ENCODE measurements at regions not wholly inside any gene's neighbourhood (a gene's known extent, or its start where the extent isn't known, plus 50 kb on each side); places are given as distances from the start of the nearest gene placed in this dataset.
"Not testable (repeated sequence)": the region's sequence is repeated elsewhere in the genome, so short reads cannot be mapped to it uniquely, and the experiment has no call there.

- H3K4me1 ChIP-seq (ENCODE audit: low read depth, poor library complexity, severe bottlenecking) = no peaks in the 10 kb centered on the region
- H3K79me2 ChIP-seq (ENCODE audit: insufficient read depth, low read depth) = no peaks in the 10 kb centered on the region
- H2AFZ ChIP-seq (ENCODE audit: low read depth) = no peak overlapping the region
- TF ChIP-seq CTCF (conservative IDR thresholded peaks at IDR 0.05; ENCODE audit: low read depth, low read length) = no peak
- no peaks in the 10 kb centered on the region for H3K27me3 ChIP-seq (ENCODE audit: insufficient read depth, low read depth)
- H3K4me2 ChIP-seq = no peak overlapping the region
- H3K4me3 ChIP-seq (IDR thresholded peaks at IDR 0.05; ENCODE audit: insufficient read depth, low read depth, low read length) = no peak overlapping the region
- no peak overlapping the region for H3K9ac ChIP-seq
- H4K20me1 ChIP-seq (ENCODE audit: insufficient read depth) = no peaks in the 10 kb centered on the region
- no peaks in the 10 kb centered on the region for H3K36me3 ChIP-seq (ENCODE audit: insufficient read depth)
- H3K27ac ChIP-seq = no peak overlapping the region
These were observed 214.9 kb downstream of the KTN1 start for GRCh38 chr14:55794655-55795595.

- not testable (repeated sequence) for H4K20me1 ChIP-seq (ENCODE audit: insufficient read depth); H3K79me2 ChIP-seq (ENCODE audit: insufficient read depth, low read depth); H3K4me2 ChIP-seq; H3K27ac ChIP-seq; H3K27me3 ChIP-seq (ENCODE audit: insufficient read depth, low read depth); H3K4me3 ChIP-seq (IDR thresholded peaks at IDR 0.05; ENCODE audit: insufficient read depth, low read depth, low read length); H3K9ac ChIP-seq; H3K4me1 ChIP-seq (ENCODE audit: low read depth, poor library complexity, severe bottlenecking); H3K36me3 ChIP-seq (ENCODE audit: insufficient read depth); H2AFZ ChIP-seq (ENCODE audit: low read depth)
These were observed 216.5 kb downstream of the KTN1 start for GRCh38 chr14:55796513-55796912.

DNA sequence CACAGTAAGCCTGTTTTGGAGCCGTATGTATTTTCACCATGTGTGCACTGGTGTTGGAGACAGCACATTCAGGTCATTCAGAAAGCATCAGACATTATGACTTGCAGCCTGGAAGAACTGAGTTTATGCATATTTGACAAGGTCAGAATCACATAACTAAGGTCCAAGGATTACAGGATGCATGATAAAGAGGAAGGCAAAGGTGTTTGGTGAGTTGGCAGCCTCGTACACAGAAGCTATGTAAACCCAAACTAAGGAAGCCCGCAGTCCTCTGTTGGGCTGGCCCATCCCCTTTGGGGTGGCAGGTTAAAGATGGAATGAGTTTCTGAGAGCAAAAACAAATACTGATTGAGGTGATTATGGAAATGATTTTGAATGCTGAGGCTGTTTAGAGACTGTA is 218.4 kb downstream of the KTN1 start:
- no peak for TF ChIP-seq CTCF (conservative IDR thresholded peaks at IDR 0.05; ENCODE audit: low read depth, low read length)
- no peaks in the 10 kb centered on the region for H3K27me3 ChIP-seq (ENCODE audit: insufficient read depth, low read depth)
- H3K79me2 ChIP-seq (ENCODE audit: insufficient read depth, low read depth) = no peaks in the 10 kb centered on the region
- H3K4me2 ChIP-seq = no peak overlapping the region
- no peaks in the 10 kb centered on the region for H4K20me1 ChIP-seq (ENCODE audit: insufficient read depth)
- H3K36me3 ChIP-seq (ENCODE audit: insufficient read depth) = no peaks in the 10 kb centered on the region
- H3K9ac ChIP-seq = no peak overlapping the region
- H2AFZ ChIP-seq (ENCODE audit: low read depth) = no peak overlapping the region
- H3K4me3 ChIP-seq (IDR thresholded peaks at IDR 0.05; ENCODE audit: insufficient read depth, low read depth, low read length) = no peak overlapping the region
- H3K27ac ChIP-seq = no peak overlapping the region
- no peaks in the 10 kb centered on the region for H3K4me1 ChIP-seq (ENCODE audit: low read depth, poor library complexity, severe bottlenecking)

GRCh38 chr14:55799508-55800095 is 219.6 kb downstream of the KTN1 start:
- Histone ChIP-seq H3K79me2 (ENCODE audit: insufficient read depth, low read depth) (no peaks in the 10 kb centered on the region), H4K20me1 (ENCODE audit: insufficient read depth) (no peaks in the 10 kb centered on the region), H3K4me1 (ENCODE audit: low read depth, poor library complexity, severe bottlenecking) (no peaks in the 10 kb centered on the region), H3K4me3 (IDR thresholded peaks at IDR 0.05; ENCODE audit: insufficient read depth, low read depth, low read length) (no peak overlapping the region), H3K4me2 (no peak overlapping the region), H3K27ac (no peak overlapping the region), H3K9ac (no peak overlapping the region), H2AFZ (ENCODE audit: low read depth) (no peak overlapping the region), H3K27me3 (ENCODE audit: insufficient read depth, low read depth) (no peaks in the 10 kb centered on the region), H3K36me3 (ENCODE audit: insufficient read depth) (no peaks in the 10 kb centered on the region)
- TF ChIP-seq CTCF (conservative IDR thresholded peaks at IDR 0.05; ENCODE audit: low read depth, low read length) = no peak

Data from KMS-11 (cell line).